Activated CD4-positive, alpha-beta T cell treated with anti-CD3 and anti-CD28 coated beads, Interleukin-2, amount 50 U/mL, for 1 hour (primary cell): ENCODE measurements at regions not wholly inside any gene's neighbourhood (a gene's known extent, or its start where the extent isn't known, plus 50 kb on each side); places are given as distances from the start of the nearest gene placed in this dataset.

Experiments used
- DNase-seq: peaks from one replicate; pipeline ENCODE4 v3.0.0-alpha.2; 2020

DNA sequence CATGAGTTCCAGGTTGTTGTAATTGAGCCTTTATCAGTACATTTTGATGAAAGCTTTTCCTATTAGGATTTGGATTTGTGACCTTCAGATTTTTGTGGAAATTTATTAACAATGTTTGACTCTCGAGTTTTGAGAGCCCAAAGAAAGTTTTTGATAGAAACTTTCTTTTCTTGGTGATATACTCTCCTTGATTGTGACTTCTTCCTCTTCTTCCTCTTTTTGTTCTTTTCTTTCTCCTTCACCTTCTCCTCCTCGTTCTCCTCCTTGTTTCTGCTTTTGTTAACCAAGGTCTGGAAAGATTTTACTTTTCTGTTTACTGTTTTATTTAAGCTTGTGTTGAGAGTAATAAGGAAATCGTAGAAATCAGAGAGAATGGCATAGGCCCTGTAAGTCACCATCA lies 182.4 kb downstream of the TRIM27 start:
- no peak for DNase-seq

DNA sequence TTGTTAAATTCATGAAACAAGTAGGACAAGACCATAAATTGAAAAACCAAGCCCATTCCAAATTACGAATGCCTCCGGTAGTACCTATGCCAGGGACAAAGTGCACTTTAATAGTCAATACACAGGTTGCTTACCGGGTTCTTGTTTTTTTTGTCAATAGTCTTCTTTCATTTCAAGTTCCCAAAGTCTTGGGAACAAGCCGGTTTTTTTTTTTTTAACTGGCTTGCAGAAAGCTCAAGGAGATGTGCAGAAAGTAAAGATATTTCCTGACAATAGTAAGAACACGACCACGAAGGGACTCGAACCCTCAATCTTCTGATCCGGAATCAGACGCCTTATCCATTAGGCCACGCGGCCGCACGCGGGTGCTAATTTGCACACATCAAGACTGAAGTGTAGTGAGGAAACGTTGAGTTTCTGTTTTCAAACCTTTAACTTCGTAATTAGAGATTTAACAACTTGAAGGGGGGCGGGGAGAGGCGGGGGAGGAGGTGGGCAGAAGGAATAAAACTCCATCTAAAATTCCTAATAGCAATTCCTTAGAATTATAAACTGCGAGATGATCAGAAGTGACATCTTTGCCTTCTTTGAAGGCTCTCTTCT lies 181.0 kb downstream of the TRIM27 start:
- DNase-seq: no peak

DNA sequence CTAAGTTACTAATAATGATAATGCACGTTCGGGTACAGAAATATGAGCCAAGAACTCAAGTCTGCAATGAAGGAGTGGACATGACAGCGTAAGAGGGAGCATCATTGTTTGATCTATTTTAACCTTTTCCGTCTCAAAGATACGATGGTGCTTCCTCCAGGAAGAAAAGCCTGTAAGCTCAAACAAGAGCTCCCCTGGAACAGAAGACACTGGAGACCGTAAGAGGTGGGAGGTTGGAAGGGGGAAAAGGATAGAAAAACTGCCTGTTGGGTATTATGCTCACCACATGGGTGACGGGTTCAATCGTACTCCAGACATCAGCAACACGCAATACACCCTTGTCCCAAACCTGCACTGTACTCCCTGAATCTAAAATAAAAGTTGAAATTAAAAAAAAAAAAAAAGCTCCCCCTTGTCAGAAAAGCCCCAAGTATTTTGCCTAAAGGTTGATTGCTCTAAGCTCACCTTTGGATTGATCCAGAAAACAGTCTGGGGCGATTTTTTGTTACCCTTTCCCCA lies 180.5 kb downstream of the TRIM27 start:
- DNase-seq: no peak

DNA sequence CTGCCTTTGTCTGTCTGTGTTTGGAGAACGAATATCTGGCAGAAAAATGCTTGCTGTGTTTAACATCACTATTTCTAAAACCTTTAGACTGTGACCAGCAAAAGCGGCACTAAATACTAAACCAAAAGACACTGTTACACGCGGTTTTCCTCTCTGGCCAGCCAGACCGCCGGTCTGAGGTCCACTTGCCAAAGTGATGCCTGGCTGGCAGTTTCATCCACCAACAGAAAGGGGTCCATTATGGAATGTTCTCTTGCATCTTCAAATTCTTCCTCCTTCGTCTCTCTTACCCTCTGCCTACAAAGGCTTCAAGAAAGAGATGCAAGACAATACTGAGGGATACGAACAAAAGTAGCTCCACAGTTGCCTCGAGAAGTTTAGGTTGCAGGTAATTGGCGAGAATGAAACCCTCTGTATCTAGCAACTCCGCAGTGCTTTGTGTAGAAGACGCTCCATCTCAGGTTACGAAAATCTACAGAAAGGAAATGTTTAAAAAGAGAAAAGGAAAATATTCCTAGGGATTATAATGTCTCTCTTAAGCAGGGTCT lies 176.6 kb downstream of the TRIM27 start:
- no peak for DNase-seq

DNA sequence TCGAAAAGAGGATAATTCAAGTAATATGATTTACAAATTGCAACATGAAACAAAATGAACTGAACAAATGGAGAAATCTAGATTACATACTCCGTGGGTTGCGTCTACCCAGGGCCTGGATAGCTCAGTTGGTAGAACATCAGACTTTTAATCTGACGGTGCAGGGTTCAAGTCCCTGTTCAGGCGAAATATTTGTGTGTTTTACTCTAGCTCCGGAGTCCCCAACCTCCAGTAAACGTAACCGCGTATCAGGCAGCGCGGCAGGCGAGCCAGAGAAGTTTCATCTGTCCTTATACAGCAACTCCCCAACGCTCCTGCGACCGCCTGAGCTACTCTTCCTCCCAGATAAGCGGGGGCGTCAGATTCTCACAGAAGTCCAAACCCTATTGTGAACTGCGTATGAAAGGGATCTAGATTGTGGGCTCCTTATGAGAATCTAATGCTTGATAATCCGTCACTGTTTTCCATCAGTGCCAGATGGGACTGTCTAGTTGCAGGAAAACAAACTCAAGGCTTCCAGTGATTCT lies 176.1 kb downstream of the TRIM27 start:
- DNase-seq: no peak

DNA sequence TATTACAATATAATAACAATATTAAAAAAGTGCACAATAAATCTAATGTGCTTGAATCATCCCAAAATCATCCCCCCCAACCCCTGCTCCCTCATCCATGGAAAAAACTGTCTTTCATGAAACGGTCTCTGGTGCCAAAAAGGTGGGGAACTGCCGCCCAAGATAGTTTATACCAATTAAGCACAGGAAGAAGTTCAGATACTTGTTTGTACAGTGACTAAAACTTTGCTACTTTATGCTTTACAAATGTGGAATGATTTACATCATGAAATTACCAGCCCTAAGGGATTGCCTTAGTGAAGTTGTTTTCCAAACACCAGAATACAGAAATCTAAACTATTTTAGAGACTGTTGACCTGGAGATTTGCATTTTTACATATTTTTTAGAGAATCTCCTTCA lies 175.6 kb downstream of the TRIM27 start:
- no peak for DNase-seq

DNA sequence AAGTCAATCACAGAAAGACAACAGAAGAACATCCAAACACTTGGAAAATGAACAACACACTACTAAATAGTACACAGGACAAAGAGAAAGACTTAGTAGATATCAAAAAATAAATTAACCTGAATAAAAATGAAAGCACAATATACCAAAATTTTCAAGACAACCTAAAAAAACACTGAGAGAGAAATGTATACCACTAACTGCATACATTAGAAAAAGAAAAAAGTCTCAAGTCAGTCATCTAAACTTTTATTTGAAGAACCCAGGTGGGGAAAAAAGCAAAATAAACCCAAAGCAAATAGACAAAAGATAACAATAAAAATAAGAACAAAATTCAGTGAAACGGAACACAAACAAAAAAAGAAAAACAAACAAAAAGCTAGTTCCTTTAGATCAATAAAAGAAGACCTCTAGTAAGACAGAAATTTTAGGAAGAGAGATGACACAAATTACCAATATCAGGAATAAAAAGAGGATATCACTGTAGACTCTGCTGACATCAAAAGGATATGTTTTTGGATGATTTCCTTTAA lies 172.8 kb downstream of the TRIM27 start:
- DNase-seq: no peak

DNA sequence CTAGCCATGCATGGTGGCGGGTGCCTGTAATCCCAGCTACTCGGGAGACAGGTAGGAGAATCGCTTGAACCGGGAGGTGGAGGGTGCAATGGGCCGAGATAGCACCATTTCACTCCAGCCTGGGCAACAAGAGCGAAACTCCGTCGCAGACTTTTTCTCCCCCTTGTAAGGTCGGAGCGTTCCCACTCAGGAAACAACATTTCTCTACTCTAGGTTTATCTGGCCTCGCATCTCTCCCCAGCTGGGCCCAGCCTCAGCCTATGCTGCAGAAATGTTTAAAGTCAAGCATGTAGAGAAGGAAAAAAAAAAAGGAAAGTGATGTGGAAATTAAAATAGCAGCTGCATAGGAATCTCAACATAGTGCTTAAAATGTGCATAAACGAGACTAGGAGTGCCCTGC lies 172.3 kb downstream of the TRIM27 start:
- no peak for DNase-seq

DNA sequence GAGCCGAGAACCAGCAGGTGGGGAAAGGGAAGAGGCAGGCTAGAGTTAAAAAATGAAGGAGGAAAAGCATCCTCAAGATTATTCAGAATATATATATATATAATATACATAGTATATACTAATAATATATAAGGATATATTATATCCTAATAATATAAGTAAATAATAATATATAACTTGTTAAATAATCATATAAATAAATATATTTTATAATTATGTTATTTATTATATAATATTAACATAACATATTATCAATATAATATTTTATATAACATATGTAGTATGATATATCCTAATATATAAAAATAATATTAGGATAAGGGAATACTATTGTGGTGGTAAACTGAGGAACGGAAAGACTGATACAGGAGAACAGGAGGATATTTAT lies 171.8 kb downstream of the TRIM27 start:
- no peak for DNase-seq

DNA sequence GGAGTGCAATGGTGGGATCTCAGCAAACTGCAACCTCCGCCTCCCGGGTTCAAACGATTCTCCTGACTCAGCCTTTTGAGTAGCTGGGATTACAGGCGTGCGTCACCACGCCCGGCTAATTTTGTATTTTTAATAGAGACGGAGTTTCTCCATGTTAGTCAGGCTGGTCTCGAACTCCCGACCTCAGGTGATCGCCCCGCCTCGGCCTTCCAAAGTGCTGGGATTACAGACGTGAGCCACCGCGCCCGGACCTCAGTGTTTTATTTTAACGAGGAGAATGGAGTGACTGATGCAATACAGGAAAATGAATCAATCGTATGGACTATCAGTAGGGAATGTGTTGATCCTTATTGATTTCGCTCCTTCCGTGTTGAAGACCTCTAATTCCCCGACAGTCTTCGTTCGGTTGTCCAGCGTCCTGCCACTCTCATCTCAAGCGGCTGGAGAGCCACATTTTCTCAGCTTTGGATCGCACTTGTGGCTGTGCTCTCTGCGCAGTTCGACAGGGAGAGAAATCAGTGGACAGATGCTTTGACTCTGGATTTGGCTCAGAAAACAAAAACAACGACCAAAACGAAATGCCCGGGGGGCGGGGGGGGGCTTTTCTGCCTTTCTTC lies 166.2 kb downstream of the TRIM27 start:
- DNase-seq: no peak

DNA sequence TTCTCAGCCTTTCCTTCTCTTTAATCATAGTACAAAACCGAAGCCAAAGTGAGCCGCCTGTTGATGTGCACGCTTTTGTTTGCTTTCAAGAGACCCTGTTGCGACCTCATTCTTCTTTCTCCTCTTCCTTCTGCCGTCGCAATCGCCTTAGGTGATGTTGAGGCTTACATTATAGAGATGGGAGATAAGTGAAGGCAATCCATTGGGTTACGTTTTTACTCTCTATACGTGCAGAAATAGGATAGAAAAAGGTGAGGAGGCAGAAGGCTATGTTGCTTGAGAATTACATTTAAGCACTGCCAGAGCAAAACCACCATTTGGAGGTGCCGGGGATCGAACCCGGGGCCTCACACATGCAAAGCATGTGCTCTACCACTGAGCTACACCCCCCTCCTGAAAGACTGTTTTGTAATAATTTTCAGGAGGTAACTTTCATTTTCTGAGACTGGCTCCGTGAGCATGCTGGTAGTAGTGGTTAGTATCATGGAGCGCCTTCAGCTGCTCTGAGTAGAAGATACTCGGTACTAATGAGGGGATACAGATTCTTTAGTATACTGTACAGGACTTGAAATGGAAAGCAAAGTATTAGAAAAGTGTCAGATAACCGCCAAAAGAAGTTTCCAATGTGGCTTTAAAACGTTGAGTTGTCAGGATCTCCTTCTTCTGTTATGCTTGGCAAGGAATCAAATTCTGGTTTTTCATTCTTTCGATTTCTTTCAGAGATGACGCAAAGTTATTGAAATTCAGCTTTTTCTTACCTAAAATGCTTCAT lies 165.6 kb downstream of the TRIM27 start:
- no peak for DNase-seq

DNA sequence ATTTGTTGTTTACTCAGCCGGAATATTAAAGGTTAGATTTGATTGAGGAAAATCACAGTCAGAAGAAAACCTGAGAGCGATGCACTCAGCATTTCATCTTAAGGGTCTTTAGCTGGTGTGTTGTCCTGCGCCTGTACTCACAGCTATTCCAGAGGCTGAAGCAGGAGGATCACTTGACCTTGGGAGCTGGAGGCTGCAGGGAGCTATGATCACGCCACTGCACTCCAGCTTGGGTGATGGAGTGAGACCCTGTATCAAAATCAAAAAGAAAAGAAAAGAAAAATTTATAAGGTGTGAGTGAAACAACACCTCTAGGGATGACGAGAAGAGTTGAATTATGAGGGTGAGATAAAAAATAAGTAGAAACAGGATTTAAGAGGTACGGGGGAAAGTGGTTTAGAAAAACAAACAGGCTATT lies 165.0 kb downstream of the TRIM27 start:
- no peak for DNase-seq

DNA sequence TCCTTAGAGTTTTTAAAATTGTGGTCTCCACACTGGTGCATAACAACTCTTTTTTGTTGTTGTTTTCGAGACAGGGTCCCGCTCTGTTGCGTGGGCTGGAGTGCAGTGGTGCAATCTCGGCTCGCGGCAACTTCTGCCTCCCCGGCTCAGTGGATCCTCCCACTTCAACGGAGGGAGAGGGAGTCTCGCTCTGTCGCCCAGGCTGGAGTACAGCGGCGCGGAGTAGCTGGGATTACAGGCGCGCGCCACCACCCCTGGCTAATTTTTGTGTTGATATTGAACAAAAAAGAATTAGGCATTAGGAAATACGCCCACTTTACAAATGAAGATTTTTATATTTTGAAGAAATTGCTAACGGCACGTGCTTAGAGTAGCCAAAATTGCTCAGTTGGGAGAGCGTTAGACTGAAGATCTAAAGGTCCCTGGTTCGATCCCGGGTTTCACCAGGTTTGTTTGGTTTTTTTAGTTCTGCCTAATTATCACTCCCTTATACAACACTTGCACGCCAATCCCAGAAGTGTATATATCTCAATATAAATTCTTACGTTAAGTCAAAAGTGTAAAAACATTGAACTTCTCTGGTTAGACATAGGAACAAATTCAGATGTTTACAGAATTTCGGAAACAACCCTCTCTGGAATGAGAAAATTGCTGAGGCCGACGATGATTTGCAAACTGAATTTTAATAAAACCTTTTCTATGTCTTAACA lies 159.6 kb downstream of the TRIM27 start:
- no peak for DNase-seq

DNA sequence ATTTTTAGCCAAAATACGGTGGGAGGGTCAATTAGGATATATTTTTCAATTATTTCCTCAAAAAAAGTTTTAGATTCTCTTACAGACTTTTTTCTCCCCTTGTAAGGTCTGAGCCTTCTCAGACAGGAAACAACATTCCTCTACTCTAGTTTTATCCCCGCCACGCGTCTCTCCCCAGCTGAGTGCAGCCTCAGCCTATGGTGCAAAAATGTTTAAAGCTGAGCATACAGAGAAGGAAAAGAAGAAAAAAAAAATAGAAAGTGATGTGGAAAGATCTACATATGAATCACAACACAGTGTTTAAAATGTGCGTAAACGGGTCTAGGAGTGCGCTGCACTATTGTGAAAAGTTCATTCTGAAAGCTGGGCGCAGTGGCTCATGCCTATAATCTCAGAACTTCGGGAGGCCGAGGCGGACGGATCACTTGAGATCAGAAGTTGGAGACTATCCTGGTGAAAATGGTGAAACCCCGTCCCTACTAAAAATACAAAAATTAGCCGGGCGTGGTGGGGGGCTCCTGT lies 159.0 kb downstream of the TRIM27 start:
- DNase-seq: no peak

DNA sequence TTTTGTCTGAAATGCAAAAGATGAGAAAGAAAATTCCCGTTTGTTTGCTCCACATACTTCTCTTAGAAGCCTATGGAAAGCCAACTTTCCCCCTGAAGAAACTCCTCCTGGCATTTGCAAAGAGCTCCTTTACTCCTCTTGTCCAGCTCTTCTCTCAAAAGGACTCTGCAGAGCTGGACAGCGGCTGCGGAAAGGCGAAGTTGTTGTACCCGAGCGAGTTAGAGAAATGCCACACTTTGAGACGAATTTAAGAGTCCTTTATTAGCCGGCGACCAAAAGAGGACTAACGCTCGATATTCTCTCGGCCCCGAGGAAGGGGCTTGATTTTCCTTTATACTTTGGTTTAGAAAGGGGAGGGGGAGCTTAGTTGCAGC lies 157.8 kb downstream of the TRIM27 start:
- no peak for DNase-seq

DNA sequence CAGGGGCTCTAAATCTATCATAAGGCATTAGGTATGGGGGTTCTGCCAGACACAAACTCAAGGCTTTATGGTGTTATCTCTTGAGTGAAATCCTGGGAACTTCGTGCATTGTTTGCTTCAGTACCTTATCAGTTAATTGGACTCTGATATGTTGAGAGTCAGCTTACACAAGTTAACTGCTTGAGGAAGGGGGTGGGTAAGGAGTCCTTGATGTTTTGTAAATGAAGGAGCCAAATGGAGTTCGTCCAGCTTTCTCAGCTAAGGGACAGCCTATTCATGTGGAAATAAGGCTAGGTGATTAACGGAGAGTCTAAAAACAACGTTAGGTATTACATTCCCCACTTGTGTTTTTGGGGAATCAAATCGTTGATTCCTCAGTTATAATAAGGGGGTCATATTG lies 157.4 kb downstream of the TRIM27 start:
- no peak for DNase-seq

DNA sequence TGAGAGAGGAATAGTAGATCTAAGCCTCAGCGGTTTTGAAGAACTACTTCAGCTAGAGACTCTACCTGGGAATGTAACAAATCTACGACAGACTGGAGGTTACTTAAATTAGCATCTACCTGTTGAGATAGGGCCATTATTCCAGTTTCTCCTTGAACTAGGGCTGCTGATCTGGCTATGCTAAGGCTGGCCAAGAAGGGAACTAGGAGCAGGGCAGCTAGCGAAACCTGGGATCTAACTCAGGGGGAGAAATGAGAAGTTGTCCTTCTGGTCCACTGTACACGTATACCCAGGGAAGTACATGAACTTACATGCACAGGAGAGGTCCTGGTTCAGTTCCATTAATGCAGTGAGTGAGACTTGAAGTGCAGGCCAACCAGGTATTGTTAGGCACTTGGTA lies 156.7 kb downstream of the TRIM27 start:
- no peak for DNase-seq

DNA sequence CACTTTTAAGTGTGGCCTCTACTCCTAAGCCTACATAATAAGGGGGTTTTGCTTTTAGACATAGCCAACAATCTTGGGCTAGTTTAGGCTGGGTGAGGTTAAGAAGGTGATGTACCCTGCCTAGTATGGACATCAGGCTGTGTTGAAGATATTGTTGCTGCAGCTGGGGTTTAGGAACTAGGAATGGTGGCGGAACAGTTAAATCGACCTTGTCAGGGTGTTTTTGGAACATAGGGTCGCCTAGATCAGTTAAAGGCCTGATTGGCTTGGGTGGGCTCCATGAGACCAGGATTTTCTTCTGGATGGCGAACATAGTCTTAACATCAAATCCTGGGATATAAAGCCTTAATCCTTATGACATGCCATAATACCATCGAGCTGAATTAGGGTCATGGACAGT lies 156.1 kb downstream of the TRIM27 start:
- no peak for DNase-seq

DNA sequence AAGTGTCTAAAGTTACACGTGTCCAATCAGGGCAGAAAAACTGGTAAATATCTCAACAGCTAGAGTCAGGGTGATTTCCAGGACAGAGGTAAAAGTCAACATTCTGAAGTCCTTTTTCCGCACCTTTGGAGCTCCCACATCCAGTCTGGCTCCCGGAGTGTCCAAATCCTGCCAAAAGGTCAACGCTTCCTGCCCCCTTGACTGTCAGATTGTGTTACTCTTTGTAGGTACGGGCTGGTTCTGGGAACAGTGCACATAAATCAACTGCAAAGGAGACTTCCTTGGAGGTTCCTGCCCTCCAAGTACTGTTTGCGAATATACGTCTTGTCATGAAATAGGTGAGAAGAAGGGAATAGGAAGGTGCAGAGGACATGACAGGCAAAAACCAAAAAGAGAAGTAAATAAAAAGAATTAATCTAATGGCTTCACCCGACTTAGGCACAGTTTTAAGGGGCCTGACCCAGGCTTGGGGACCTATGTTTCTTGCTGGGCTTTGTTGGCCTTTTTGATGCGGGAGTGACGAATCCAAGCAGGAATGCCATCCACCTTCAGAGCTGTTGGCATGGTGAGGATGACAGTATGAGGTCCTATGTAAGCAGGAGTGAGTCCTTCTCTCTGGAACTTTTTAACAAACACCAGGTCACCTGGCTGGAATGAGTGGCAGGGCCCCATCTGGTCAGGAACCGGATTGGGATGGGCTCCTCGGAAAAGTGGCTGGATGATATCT lies 155.4 kb downstream of the TRIM27 start:
- DNase-seq: no peak

DNA sequence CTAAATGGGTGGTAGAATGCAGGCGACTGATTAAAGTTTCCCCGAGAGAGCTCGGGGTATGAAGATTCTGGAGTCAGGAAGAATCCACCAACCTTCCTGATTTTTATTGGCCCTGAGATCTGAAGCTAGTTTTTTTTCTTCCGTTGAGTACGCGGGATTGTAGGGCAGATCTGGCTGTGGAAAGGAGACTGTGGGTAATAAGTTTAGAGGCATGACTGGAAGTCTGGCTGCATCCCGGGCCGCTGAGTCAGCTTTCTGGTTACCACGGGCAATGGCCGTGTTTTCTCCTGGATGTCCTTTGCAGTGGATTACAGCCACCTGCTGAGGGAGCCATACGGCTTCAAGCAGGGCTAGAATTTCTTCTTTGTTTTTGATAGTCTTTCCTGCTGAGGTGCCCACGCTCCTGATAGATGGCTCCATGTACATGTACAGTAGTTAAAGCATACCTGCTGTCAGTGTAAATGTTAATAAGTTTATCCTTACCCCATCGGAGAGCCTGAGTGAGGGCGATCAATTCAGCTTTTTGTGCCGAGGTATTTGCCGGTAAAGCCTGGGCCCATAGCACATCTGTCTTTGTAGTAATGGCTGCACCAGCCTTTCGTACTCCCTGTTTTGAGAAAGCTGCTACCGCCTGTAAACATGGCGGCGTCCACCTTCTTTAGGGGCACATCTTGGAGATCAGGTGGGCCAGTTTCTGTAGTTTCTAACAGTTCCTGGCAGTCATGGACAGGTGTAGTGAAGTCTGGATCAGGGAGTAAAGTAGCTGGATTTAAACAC lies 154.0 kb downstream of the TRIM27 start:
- no peak for DNase-seq

DNA sequence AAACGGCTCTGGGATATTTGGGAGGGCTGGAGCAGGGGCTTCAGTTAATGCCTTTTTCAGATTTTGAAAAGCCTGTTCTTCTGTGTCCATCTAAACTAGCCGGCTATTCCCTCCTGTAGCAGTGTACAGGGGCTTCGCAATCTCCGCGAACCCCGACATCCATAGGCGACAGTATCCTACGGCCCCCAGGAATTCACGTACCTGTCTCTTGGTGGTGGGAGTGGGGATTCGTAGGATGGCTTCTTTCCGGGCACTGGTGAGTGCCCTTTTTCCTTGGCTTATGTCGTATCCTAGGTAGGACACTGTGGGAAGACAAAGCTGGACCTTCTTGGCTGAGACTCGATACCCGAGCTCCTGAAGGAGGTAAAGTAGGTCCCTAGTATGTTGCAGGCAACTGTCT lies 153.1 kb downstream of the TRIM27 start:
- no peak for DNase-seq
